ENCODE measurements at regions not wholly inside any gene's neighbourhood (a gene's known extent, or its start where the extent isn't known, plus 50 kb on each side); places are given as distances from the start of the nearest gene placed in this dataset.
A peak's percentile ranks its signal among the peaks of the same experiment; 100 is the strongest.

GRCh38 chr13:102993348-102993747 is 72.9 kb downstream of the SLC10A2 start:
- Histone ChIP-seq H2AFZ (no peak overlapping the region), H3K4me2 (no peak overlapping the region)
- intact Hi-C loops (cut with micrococcal nuclease; ENCODE audit: unreplicated experiment): no loop called here

GRCh38 chr13:102984210-102984609 is 82.0 kb downstream of the SLC10A2 start:
- Histone ChIP-seq H3K4me3 (no peak overlapping the region), H3K27me3 (ENCODE audit: insufficient read depth, low read depth) (no peaks in the 10 kb centered on the region), H3K79me2 (ENCODE audit: low read depth) (no peaks in the 10 kb centered on the region), H3K36me3 (ENCODE audit: low read depth) (no peaks in the 10 kb centered on the region), H3K4me1 (replicated peaks; ENCODE audit: insufficient read depth) (peaks cover 20% of the 10 kb centered on the region), H3K9me2 (ENCODE audit: insufficient read depth) (no peaks in the 10 kb centered on the region), H3F3A (ENCODE audit: insufficient read depth, low read depth) (no peaks in the 10 kb centered on the region), H3K4me2 (peak overlapping the region; percentile 35; the same call in 1 of the 2 replicates), H2AFZ (no peak overlapping the region), H3K9me3 (ENCODE audit: insufficient read depth, low read depth) (peaks cover 27% of the 10 kb centered on the region), H4K20me1 (ENCODE audit: insufficient read depth) (no peaks in the 10 kb centered on the region), H3K27ac (peak overlapping the region; percentile 35)
- TF ChIP-seq CTCF (conservative IDR thresholded peaks at IDR 0.05): no peak
- POLR2A ChIA-PET (ENCODE audit: unreplicated experiment): no interaction called here
- no TSS peak for BruUV-seq (replicated peaks)
- no peak for DNase-seq
- intact Hi-C loops (cut with micrococcal nuclease; ENCODE audit: unreplicated experiment): no loop called here
- CTCF ChIA-PET: no interaction called here

More at GRCh38 chr13:102993348-102993747, 72.9 kb downstream of the SLC10A2 start:
- no peak for TF ChIP-seq CTCF (conservative IDR thresholded peaks at IDR 0.05)
- TF ChIP-seq EZH2 (IDR thresholded peaks at IDR 0.05; ENCODE audit: low read depth): no peak
- no peaks in the 10 kb centered on the region for H4K20me1 ChIP-seq (ENCODE audit: insufficient read depth)
- H3K27ac ChIP-seq: no peak overlapping the region
- ChIA-PET CTCF (no interaction called here), POLR2A (ENCODE audit: unreplicated experiment) (no interaction called here)
- no peaks in the 10 kb centered on the region for H3F3A ChIP-seq (ENCODE audit: insufficient read depth, low read depth)
- no peaks in the 10 kb centered on the region for H3K9me2 ChIP-seq (ENCODE audit: insufficient read depth)
- no peak overlapping the region for H3K4me3 ChIP-seq
- no TSS peak for BruUV-seq (replicated peaks)
- H3K36me3 ChIP-seq (ENCODE audit: low read depth): no peaks in the 10 kb centered on the region
- no peak for DNase-seq
- no peaks in the 10 kb centered on the region for H3K79me2 ChIP-seq (ENCODE audit: low read depth)
- no peaks in the 10 kb centered on the region for H3K27me3 ChIP-seq (ENCODE audit: insufficient read depth, low read depth)
- H3K9me3 ChIP-seq (ENCODE audit: insufficient read depth, low read depth): peaks cover 2% of the 10 kb centered on the region; the same call in 1 of the 2 replicates
- no peaks in the 10 kb centered on the region for H3K4me1 ChIP-seq (replicated peaks; ENCODE audit: insufficient read depth)

- no peak for TF ChIP-seq CTCF (conservative IDR thresholded peaks at IDR 0.05)
- no peak for TF ChIP-seq EZH2 (IDR thresholded peaks at IDR 0.05; ENCODE audit: low read depth)
- H3K27me3 ChIP-seq (ENCODE audit: insufficient read depth, low read depth): no peaks in the 10 kb centered on the region
- peaks cover 27% of the 10 kb centered on the region for H3K9me3 ChIP-seq (ENCODE audit: insufficient read depth, low read depth)
- peak in 1 of 2 experiments; percentile 83 for DNase-seq
- ChIA-PET POLR2A (ENCODE audit: unreplicated experiment) (no interaction called here), CTCF (no interaction called here)
- H2AFZ ChIP-seq: no peak overlapping the region
- no peaks in the 10 kb centered on the region for H3F3A ChIP-seq (ENCODE audit: insufficient read depth, low read depth)
- no peaks in the 10 kb centered on the region for H4K20me1 ChIP-seq (ENCODE audit: insufficient read depth)
- H3K36me3 ChIP-seq (ENCODE audit: low read depth): no peaks in the 10 kb centered on the region
- peak overlapping the region; percentile 35; the same call in 1 of the 2 replicates for H3K27ac ChIP-seq
- no peak overlapping the region for H3K4me3 ChIP-seq
- peaks cover 20% of the 10 kb centered on the region for H3K4me1 ChIP-seq (replicated peaks; ENCODE audit: insufficient read depth)
- H3K9me2 ChIP-seq (ENCODE audit: insufficient read depth): no peaks in the 10 kb centered on the region
- no peaks in the 10 kb centered on the region for H3K79me2 ChIP-seq (ENCODE audit: low read depth)
- H3K4me2 ChIP-seq: peak overlapping the region; percentile 35; the same call in 1 of the 2 replicates
- intact Hi-C loops (cut with micrococcal nuclease; ENCODE audit: unreplicated experiment): no loop called here
- BruUV-seq (replicated peaks): no TSS peak
These were observed 82.7 kb downstream of the SLC10A2 start for GRCh38 chr13:102983496-102983895.
